VCaP (cell line): ENCODE measurements at regions not wholly inside any gene's neighbourhood (a gene's known extent, or its start where the extent isn't known, plus 50 kb on each side); places are given as distances from the start of the nearest gene placed in this dataset.
A peak's percentile ranks its signal among the peaks of the same experiment; 100 is the strongest.

ENCODE experiments used
- H3K27ac ChIP-seq: fragments of 450-650 bp; 2 replicates; pipeline ENCODE4 v1.5.1; 2017
- CTCF ChIP-seq: fragments of 450-650 bp; conservative IDR thresholded peaks from 2 replicates; pipeline ENCODE4 v1.5.1; 2017; ENCODE audit warnings: mild to moderate bottlenecking, moderate library complexity

GRCh38 chr12:79534029-79534867 is 156.5 kb downstream of the PAWR start:
- peak overlapping the region; percentile 59; the same call in 1 of the 2 replicates for H3K27ac ChIP-seq
- no peak for TF ChIP-seq CTCF

- peak overlapping the region; percentile 59 for H3K27ac ChIP-seq
- TF ChIP-seq CTCF = no peak
Observed at GRCh38 chr12:79532907-79533288, 157.9 kb downstream of the PAWR start.

GRCh38 chr12:79531518-79531917 is 159.2 kb downstream of the PAWR start:
- no peak for TF ChIP-seq CTCF
- H3K27ac ChIP-seq = no peak overlapping the region

DNA sequence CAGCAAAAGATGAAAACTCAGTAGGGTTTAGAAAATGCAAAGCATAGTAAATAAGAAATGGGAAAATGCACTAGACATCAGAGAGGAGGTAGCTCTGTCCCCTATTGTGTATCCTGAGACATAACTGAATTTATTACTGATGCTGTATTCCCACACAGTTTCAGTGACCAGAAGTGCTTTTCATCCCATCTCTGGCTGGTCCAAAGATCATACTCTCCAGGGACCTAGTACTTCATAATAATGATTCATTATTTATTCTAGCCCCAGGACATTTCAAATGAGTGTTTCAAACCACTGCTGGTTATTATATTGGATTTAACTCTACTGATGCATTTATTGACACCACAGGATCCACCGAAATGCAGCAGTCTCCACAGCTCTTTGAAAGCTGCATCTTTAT is 163.3 kb downstream of the PAWR start:
- H3K27ac ChIP-seq = no peak overlapping the region
- TF ChIP-seq CTCF = no peak

DNA sequence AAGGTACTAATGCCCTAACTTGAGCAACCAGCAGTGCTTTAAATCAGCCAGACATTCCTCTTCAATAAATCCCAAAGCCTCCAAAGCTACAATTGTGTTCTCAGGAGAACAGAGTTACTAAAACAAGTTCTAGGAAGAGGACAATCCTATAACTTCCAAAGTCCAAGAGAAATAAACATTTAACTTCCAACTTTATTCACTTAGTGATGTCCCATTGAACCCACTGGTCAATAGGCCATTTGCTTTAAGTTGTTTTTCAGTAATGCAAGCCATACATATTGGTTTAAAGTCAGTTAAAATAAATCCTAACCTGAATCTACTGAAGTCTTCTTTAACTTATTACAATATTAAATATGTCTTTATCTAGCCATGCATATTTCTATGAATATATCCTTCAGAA is 165.4 kb downstream of the PAWR start:
- no peak overlapping the region for H3K27ac ChIP-seq
- no peak for TF ChIP-seq CTCF

DNA sequence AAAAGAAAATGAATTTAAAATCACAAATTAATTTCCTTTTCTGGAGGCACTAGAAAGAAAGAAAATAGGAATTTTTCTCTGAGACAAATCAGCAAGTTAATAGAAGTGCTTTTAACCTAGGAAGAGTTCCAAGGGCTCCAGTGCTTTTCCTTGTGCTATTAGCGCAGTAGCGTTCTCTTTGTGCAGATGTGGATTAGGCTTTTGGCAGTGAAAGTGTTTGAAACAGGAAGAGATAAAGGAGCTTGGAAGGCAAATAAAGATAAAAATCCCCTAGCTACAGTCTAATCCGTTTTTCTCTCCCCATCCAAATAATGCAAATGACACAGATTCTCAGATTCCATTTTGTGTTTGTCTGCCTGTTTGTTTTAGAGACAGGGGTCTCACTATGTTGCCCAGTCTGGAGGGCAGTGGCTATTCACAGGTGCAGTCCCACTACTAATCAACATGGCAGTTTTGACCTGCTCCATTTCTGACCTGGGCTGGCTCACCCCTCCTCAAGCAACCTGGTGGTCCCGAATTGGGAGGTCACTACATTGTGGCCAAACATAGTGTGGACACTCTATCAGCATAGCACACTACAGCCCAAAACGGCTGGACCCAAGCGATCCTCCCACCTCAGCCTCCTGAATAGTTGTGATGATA is 166.1 kb downstream of the PAWR start:
- TF ChIP-seq CTCF = no peak

GRCh38 chr12:79522989-79523386 is 167.8 kb downstream of the PAWR start:
- H3K27ac ChIP-seq = no peak overlapping the region
- TF ChIP-seq CTCF = no peak

More for the DNA sequence above, 166.1 kb downstream of the PAWR start:
- no peak overlapping the region for H3K27ac ChIP-seq
